ENCODE measurements at regions not wholly inside any gene's neighbourhood (a gene's known extent, or its start where the extent isn't known, plus 50 kb on each side); places are given as distances from the start of the nearest gene placed in this dataset.

DNA sequence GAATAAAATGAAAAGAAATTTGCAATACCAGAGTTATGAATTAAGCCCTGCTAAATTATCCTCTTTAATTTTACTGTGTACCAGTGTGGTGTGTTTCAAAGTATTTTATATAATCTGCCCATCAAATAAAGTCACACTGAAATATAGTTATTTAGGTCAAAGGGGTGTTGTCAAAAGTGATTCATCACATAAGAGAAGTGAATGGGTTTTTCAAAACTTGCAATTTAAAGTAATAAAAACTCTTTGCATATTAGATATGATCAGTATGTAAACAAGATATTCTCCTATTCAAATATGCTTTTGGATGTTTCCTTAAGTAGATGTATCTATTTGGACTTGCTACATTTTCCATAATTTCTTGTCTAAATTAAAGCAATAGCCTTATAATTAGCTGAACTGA, 1183.0 kb upstream of the CDH18 start:
- no peak for TF ChIP-seq CTCF (IDR thresholded peaks at IDR 0.05; ENCODE audit: low read depth, low read length)
- DNase-seq (ENCODE audit: low read depth in 2 of 2): no peak
- no peak overlapping the region for H3K4me3 ChIP-seq (replicated peaks in 1 of 2; ENCODE audit: low read depth in 2 of 2, low read length in 2 of 2)

GRCh38 chr5:21168557-21168956, 1180.6 kb upstream of the CDH18 start:
- DNase-seq (ENCODE audit: low read depth in 2 of 2): no peak

DNA sequence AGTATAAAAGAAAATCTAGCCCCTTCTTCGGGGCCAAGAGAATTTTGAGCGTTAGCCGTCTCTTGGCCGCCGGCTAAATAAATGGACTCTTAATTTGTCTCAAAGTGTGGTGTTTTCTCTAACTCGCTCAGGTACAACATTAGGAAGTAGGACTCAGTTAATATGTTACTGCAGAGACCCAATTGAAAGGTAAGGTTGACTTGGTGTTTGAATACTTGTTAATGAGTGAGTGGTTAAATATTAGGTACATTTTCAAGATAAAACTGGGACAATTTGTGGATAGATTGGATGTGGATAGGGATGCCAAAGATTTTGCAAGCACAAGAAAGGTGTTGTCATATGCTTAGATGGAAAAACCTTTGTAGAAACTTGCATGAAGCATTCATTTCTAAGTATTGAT, 1177.3 kb upstream of the CDH18 start:
- no peak for TF ChIP-seq CTCF (IDR thresholded peaks at IDR 0.05; ENCODE audit: low read depth, low read length)
- H3K4me3 ChIP-seq (replicated peaks in 1 of 2; ENCODE audit: low read depth in 2 of 2, low read length in 2 of 2): no peak overlapping the region
- DNase-seq (ENCODE audit: low read depth in 2 of 2): no peak

More at GRCh38 chr5:21168557-21168956, 1180.6 kb upstream of the CDH18 start:
- no peak for TF ChIP-seq CTCF (IDR thresholded peaks at IDR 0.05; ENCODE audit: low read depth, low read length)
- no peak overlapping the region for H3K4me3 ChIP-seq (replicated peaks in 1 of 2; ENCODE audit: low read depth in 2 of 2, low read length in 2 of 2)

- H3K4me3 ChIP-seq (replicated peaks in 1 of 2; ENCODE audit: low read depth in 2 of 2, low read length in 2 of 2): no peak overlapping the region
- DNase-seq (ENCODE audit: low read depth in 2 of 2): no peak
- no peak for TF ChIP-seq CTCF (IDR thresholded peaks at IDR 0.05; ENCODE audit: low read depth, low read length)
These were observed 1176.4 kb upstream of the CDH18 start for GRCh38 chr5:21164425-21164824.

DNA sequence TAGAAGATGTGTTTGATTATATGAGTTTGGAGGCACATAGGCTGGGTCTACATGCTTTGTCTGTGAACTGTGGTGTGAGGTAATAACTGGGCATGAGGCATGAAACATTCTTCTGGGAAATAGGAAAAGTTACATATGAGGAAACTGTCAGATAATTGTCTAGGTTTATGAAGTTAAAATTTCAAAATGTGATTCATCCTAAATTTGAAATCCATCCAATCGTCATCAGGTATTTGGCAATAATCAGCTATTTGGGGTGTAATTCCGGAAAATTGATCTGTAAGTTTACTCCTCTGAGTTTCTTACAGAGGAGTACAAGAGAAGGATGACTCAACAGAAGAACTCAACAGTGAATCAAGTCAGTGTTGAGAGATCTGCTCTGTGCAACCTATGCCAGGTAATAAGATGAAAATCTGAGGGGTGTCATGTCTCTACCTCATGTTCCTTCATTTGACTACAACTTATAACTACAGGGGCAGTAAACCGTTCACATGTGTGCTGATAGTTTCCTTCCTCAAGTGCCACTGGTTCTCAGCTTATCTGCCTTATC, 1171.6 kb upstream of the CDH18 start:
- no peak for TF ChIP-seq CTCF (IDR thresholded peaks at IDR 0.05; ENCODE audit: low read depth, low read length)
- H3K4me3 ChIP-seq (replicated peaks in 1 of 2; ENCODE audit: low read depth in 2 of 2, low read length in 2 of 2): no peak overlapping the region
- peak in 1 of 2 donors; percentile 18 for DNase-seq (ENCODE audit: low read depth in 2 of 2)

DNA sequence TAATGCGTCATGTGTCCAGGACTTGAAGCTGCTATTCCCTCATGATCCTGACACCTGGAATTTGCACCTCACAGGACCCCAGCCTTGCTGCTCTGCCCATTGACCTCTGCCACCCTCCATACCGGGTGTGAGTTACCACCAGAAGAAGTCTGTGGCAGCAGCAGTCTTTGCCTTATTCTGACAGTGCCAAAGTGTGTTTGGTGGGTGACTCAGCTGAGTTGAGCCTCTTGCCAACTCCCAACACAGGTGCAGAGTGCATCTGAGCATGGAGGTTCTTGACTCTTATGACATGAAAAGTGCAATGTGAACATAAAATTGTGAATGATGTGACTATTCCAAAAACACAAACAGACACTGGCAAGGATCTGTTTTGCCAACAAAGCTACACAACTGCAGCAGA, 1166.5 kb upstream of the CDH18 start:
- no peak overlapping the region for H3K4me3 ChIP-seq (replicated peaks in 1 of 2; ENCODE audit: low read depth in 2 of 2, low read length in 2 of 2)
- no peak for TF ChIP-seq CTCF (IDR thresholded peaks at IDR 0.05; ENCODE audit: low read depth, low read length)
- peak in 1 of 2 donors; percentile 1 for DNase-seq (ENCODE audit: low read depth in 2 of 2)

- no peak for TF ChIP-seq CTCF (IDR thresholded peaks at IDR 0.05; ENCODE audit: low read depth, low read length)
- DNase-seq (ENCODE audit: low read depth in 2 of 2): peak; percentile 90 to 95
- H3K4me3 ChIP-seq (replicated peaks in 1 of 2; ENCODE audit: low read depth in 2 of 2, low read length in 2 of 2): no peak overlapping the region
These were observed 1164.6 kb upstream of the CDH18 start for GRCh38 chr5:21152611-21153010.
